IPS-18a (cell line): ENCODE measurements at regions not wholly inside any gene's neighbourhood (a gene's known extent, or its start where the extent isn't known, plus 50 kb on each side); places are given as distances from the start of the nearest gene placed in this dataset.
"Not testable (repeated sequence)": the region's sequence is repeated elsewhere in the genome, so short reads cannot be mapped to it uniquely, and the experiment has no call there.

Source experiments
- H3K27ac ChIP-seq: one replicate; pipeline ENCODE4 v1.5.1; 2013; ENCODE audit warnings: low read length
- H3K27me3 ChIP-seq: one replicate; pipeline ENCODE4 v1.6.1; 2013; ENCODE audit warnings: mild to moderate bottlenecking, low read length; ENCODE audit not compliant: control insufficient read depth, insufficient read depth
- H3K36me3 ChIP-seq: one replicate; pipeline ENCODE4 v1.6.1; 2013; ENCODE audit warnings: low read depth, low read length; ENCODE audit not compliant: control insufficient read depth
- H3K4me1 ChIP-seq: one replicate; pipeline ENCODE4 v1.6.1; 2013; ENCODE audit warnings: low read depth, low read length; ENCODE audit not compliant: control insufficient read depth
- H3K4me3 ChIP-seq: one replicate; pipeline ENCODE4 v1.5.1; 2013; ENCODE audit warnings: low read length
- H3K9ac ChIP-seq: one replicate; pipeline ENCODE4 v1.6.1; 2013; ENCODE audit warnings: mild to moderate bottlenecking, low read length, moderate library complexity
- H3K9me3 ChIP-seq: one replicate; pipeline ENCODE4 v1.6.1; 2013; ENCODE audit warnings: low read depth, low read length; ENCODE audit not compliant: control insufficient read depth

DNA sequence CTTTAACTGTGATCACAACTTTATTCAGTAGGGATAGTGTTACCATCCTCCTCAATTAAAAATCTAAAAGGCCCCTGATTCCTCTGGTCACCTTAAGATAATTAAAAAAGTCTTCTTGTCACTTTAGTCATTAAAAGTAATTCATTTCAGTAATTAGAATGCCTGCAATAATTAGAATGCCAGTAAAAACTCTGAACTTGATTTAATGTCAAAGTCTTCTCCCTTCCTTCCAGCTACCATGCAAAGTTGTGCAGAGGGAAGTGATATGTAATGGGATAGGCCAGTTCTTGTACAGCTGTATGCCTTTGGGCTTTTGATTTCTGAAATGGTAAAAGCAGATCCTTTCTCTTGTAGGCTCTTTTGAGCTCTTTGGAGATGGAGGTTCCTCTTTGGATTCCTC lies 417.2 kb downstream of the ADAM29 start:
- H3K9me3 ChIP-seq, result no peaks in the 10 kb centered on the region
- no peaks in the 10 kb centered on the region for H3K4me1 ChIP-seq
- H3K27ac ChIP-seq, result no peak overlapping the region
- no peak overlapping the region for H3K4me3 ChIP-seq
- H3K36me3 ChIP-seq, result no peaks in the 10 kb centered on the region
- no peaks in the 10 kb centered on the region for H3K27me3 ChIP-seq
- H3K9ac ChIP-seq, result no peak overlapping the region

GRCh38 chr4:175336570-175336969 lies 418.4 kb downstream of the ADAM29 start:
- H3K27me3 ChIP-seq, H3K36me3 ChIP-seq, H3K9me3 ChIP-seq, H3K9ac ChIP-seq, H3K27ac ChIP-seq, H3K4me1 ChIP-seq, H3K4me3 ChIP-seq: not testable (repeated sequence)

DNA sequence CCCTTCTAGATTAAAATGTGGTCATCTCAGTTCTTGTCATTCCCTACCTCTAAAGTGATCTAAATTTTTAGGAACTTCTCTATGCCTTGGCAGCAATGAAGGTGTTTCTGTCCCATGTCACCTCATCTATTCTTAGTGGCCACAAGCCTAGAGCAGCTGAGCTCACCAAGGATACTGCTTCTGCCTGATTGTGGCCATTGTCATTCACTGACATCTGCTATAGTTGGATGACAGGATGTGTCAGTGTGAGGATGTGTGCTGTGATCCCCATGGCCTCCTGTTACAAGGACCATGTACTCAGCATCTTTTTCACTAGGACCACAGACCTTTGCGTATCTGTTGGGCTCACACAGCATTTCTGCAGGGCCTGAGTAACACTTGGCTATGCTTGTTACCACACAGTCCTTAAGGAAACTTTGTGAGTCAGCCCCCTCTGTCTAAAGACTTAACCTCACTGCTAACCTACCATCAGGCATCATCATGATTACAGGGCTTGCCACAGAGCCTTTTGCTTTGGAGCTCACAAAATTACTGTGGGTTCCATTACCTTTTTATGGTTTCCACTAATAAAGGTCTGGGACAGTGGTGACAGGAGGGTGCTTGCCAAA lies 421.0 kb downstream of the ADAM29 start:
- no peaks in the 10 kb centered on the region for H3K27me3 ChIP-seq
- H3K27ac ChIP-seq, result no peak overlapping the region
- no peak overlapping the region for H3K9ac ChIP-seq
- no peaks in the 10 kb centered on the region for H3K4me1 ChIP-seq
- no peaks in the 10 kb centered on the region for H3K36me3 ChIP-seq
- H3K4me3 ChIP-seq, result no peak overlapping the region
- no peaks in the 10 kb centered on the region for H3K9me3 ChIP-seq

GRCh38 chr4:175341203-175341755 lies 423.1 kb downstream of the ADAM29 start:
- Histone ChIP-seq H3K9me3 (no peaks in the 10 kb centered on the region), H3K27me3 (no peaks in the 10 kb centered on the region), H3K4me1 (no peaks in the 10 kb centered on the region), H3K36me3 (no peaks in the 10 kb centered on the region), H3K4me3 (no peak overlapping the region), H3K27ac (no peak overlapping the region), H3K9ac (no peak overlapping the region)

GRCh38 chr4:175346376-175346775 lies 428.2 kb downstream of the ADAM29 start:
- Histone ChIP-seq H3K36me3 (no peaks in the 10 kb centered on the region), H3K9ac (no peak overlapping the region), H3K27me3 (no peaks in the 10 kb centered on the region), H3K27ac (no peak overlapping the region), H3K9me3 (no peaks in the 10 kb centered on the region), H3K4me1 (no peaks in the 10 kb centered on the region), H3K4me3 (no peak overlapping the region)

GRCh38 chr4:175350246-175350645 lies 432.1 kb downstream of the ADAM29 start:
- no peaks in the 10 kb centered on the region for H3K9me3 ChIP-seq
- no peak overlapping the region for H3K4me3 ChIP-seq
- H3K27ac ChIP-seq, result no peak overlapping the region
- H3K9ac ChIP-seq, result no peak overlapping the region
- H3K4me1 ChIP-seq, result no peaks in the 10 kb centered on the region
- H3K36me3 ChIP-seq, result no peaks in the 10 kb centered on the region
- H3K27me3 ChIP-seq, result no peaks in the 10 kb centered on the region

DNA sequence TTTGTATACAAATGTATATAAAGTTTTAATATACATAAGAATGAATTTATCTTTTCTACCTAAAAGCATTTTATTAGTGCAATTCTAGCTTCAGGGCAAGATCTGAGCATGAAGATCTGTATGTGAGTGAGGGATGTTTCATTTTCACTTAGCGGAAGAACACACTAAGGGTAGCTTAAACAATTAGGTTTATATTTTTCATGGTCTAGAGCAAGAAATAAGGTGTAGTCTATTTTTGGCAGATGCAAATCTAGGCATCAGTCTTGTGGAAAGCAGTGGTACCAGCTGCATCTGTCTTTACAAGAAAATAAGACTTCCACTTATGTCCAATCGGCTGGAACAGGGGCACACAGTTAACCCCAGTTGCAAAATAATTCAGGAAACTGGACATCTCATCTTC lies 433.3 kb downstream of the ADAM29 start:
- H3K36me3 ChIP-seq, result no peaks in the 10 kb centered on the region
- no peak overlapping the region for H3K4me3 ChIP-seq
- H3K27ac ChIP-seq, result no peak overlapping the region
- no peak overlapping the region for H3K9ac ChIP-seq
- no peaks in the 10 kb centered on the region for H3K9me3 ChIP-seq
- H3K27me3 ChIP-seq, result no peaks in the 10 kb centered on the region
- H3K4me1 ChIP-seq, result no peaks in the 10 kb centered on the region

DNA sequence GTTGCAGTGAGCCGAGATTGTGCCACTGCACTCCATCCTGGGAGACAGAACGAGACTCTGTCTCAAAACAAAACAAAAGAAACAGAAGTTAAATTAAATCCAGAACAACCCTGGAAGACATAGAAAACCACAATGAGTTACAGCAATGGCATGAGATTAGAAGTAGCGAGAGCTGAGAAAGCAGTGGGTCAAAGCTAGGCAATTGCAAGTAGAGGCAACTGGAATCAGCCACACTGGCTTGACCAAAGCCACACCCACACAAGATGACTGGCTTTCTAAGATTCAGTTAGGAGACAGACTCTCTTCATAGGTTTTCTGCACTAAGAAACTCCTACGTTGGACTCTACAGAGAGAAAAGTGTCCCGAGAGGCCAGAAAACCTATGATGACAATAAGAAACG lies 443.0 kb downstream of the GPM6A start:
- no peak overlapping the region for H3K9ac ChIP-seq
- H3K36me3 ChIP-seq, result no peaks in the 10 kb centered on the region
- no peak overlapping the region for H3K27ac ChIP-seq
- no peaks in the 10 kb centered on the region for H3K4me1 ChIP-seq
- no peak overlapping the region for H3K4me3 ChIP-seq
- no peaks in the 10 kb centered on the region for H3K9me3 ChIP-seq
- no peaks in the 10 kb centered on the region for H3K27me3 ChIP-seq

- no peak overlapping the region for H3K9ac ChIP-seq
Observed at GRCh38 chr4:175371091-175371490, 441.0 kb downstream of the GPM6A start.

GRCh38 chr4:175373031-175373430 lies 439.0 kb downstream of the GPM6A start:
- no peaks in the 10 kb centered on the region for H3K36me3 ChIP-seq
- H3K9me3 ChIP-seq, result no peaks in the 10 kb centered on the region
- peaks cover 5% of the 10 kb centered on the region for H3K4me1 ChIP-seq
- no peak overlapping the region for H3K27ac ChIP-seq
- no peak overlapping the region for H3K4me3 ChIP-seq
- H3K9ac ChIP-seq, result no peak overlapping the region
- H3K27me3 ChIP-seq, result no peaks in the 10 kb centered on the region

More at GRCh38 chr4:175371091-175371490, 441.0 kb downstream of the GPM6A start:
- H3K36me3 ChIP-seq, result no peaks in the 10 kb centered on the region
- no peaks in the 10 kb centered on the region for H3K9me3 ChIP-seq
- H3K27me3 ChIP-seq, result no peaks in the 10 kb centered on the region
- H3K27ac ChIP-seq, result no peak overlapping the region
- no peak overlapping the region for H3K4me3 ChIP-seq
- no peaks in the 10 kb centered on the region for H3K4me1 ChIP-seq

DNA sequence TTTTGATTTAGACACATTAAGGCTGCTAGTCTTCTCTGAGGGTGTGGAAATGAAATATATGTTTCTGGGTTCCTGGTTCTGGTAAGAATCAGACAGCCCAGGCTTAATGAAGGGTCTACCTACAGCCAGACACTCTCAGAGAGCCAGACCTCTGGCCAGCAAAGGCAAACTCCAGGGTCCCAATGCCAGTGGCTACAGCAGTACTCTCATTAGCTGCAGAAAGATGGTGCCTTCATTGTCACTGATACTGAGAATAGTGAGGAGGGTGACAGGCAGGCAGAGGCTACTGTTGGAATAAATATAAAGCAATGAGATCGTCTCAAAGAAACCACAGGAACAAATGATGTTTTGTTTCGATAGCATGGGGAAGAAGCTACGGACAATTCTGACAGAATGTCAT lies 437.6 kb downstream of the GPM6A start:
- no peak overlapping the region for H3K27ac ChIP-seq
- H3K4me3 ChIP-seq, result no peak overlapping the region
- H3K36me3 ChIP-seq, result no peaks in the 10 kb centered on the region
- no peaks in the 10 kb centered on the region for H3K27me3 ChIP-seq
- H3K9ac ChIP-seq, result no peak overlapping the region
- peaks cover 5% of the 10 kb centered on the region for H3K4me1 ChIP-seq
- H3K9me3 ChIP-seq, result no peaks in the 10 kb centered on the region

DNA sequence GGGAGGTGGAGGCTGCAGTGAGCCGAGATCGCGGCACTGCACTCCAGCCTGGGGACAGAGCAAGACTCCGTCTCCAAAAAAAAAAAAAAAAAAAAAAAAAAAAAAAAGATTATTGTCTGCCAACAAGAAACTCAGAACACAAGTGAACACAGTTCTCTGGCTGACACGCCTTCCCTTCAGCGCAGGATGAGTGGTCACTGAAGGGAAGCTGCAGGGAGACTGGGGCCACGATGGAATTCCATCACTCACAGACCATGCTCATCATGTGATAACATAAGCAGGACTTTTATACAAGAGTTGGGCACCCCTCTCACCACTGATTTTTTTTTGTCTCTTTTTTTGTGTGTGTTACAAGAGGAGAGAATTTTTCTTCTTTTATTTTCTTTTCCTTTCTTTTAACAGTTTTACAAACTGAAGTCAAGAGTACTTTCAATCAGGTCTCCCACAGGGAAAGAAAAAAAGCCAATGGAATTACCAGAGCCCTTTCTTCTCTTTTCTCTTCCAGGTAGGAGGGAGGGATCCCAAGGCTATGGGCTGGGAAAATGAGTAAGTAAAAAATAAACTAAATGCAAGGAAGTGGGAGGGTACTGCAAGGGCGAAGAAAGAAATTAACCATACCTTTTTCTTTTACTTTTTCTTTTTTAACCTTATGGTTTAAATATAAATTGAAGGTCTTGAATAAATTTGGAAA lies 435.6 kb downstream of the GPM6A start:
- H3K27ac ChIP-seq, result no peak overlapping the region
- H3K4me3 ChIP-seq, result no peak overlapping the region
- no peaks in the 10 kb centered on the region for H3K9me3 ChIP-seq
- peaks cover 5% of the 10 kb centered on the region for H3K4me1 ChIP-seq
- no peaks in the 10 kb centered on the region for H3K27me3 ChIP-seq
- no peaks in the 10 kb centered on the region for H3K36me3 ChIP-seq
- H3K9ac ChIP-seq, result no peak overlapping the region
